ENCODE measurements at regions not wholly inside any gene's neighbourhood (a gene's known extent, or its start where the extent isn't known, plus 50 kb on each side); places are given as distances from the start of the nearest gene placed in this dataset.

- peaks cover 55% of the 10 kb centered on the region for H3K79me2 ChIP-seq (ENCODE audit: insufficient read depth, low read length)
- POLR2A ChIA-PET, result no interaction called here
- no peaks in the 10 kb centered on the region for H3K9me3 ChIP-seq (ENCODE audit: control insufficient read depth in 1 of 2, insufficient read depth in 1 of 2, low read depth in 1 of 2, low read length in 2 of 2)
- RAD21 ChIA-PET (ENCODE audit: low non-redundant PET in 1 of 2, low total read pairs in 2 of 2, uncharacterized antibody in 2 of 2, unreplicated experiment in 2 of 2), result no interaction called here
- no peak overlapping the region for H3K4me3 ChIP-seq (replicated peaks in 1 of 2; ENCODE audit: low read depth in 1 of 2, low read length in 2 of 2)
- peaks cover 17 to 27% of the 10 kb centered on the region in 2 experiments for H3K4me1 ChIP-seq (ENCODE audit: control insufficient read depth in 1 of 2, insufficient read depth in 2 of 2, low read length in 2 of 2)
- H3K27me3 ChIP-seq (ENCODE audit: insufficient read depth, low read length), result no peaks in the 10 kb centered on the region
- no peaks in the 10 kb centered on the region for H4K20me1 ChIP-seq (ENCODE audit: insufficient read depth)
- ATAC-seq (peak; percentile 58), DNase-seq (ENCODE audit: low read depth, low spot score) (no peak)
- no peak for TF ChIP-seq EGR1 (IDR thresholded peaks at IDR 0.05; ENCODE audit: low read depth)
- TF ChIP-seq ZBTB33 (IDR thresholded peaks at IDR 0.05; ENCODE audit: extremely low read depth, insufficient replicate concordance, low read length), result no peak
- no peak for TF ChIP-seq REST (IDR thresholded peaks at IDR 0.05; ENCODE audit: low read depth)
- no peak for TF ChIP-seq EZH2 (IDR thresholded peaks at IDR 0.05)
- no peak overlapping the region for H3K4me2 ChIP-seq (ENCODE audit: low read length)
- H3K9me2 ChIP-seq (ENCODE audit: insufficient read depth), result no peaks in the 10 kb centered on the region
- CTCF ChIA-PET, result no interaction called here
- H3K9ac ChIP-seq (ENCODE audit: low read length), result no peak overlapping the region
- no TSS peak for BruUV-seq (replicated peaks)
- H3K27ac ChIP-seq (ENCODE audit: low read depth, low read length), result no peak overlapping the region
- no peaks in the 10 kb centered on the region; a peak in 1 of 4 replicates for H3K36me3 ChIP-seq (ENCODE audit: control insufficient read depth in 1 of 2, insufficient read depth in 2 of 2, low read length in 2 of 2)
- intact Hi-C loops (cut with micrococcal nuclease), result no loop called here
- H2AFZ ChIP-seq (ENCODE audit: low read depth, low read length, poor library complexity, severe bottlenecking), result no peak overlapping the region
Observed at GRCh38 chr12:124496584-124496983, 70.8 kb downstream of the NCOR2 start.
